NCI-H774 (cell line): ENCODE measurements at regions not wholly inside any gene's neighbourhood (a gene's known extent, or its start where the extent isn't known, plus 50 kb on each side); places are given as distances from the start of the nearest gene placed in this dataset.
A peak's percentile ranks its signal among the peaks of the same experiment; 100 is the strongest.
"Not testable (repeated sequence)": the region's sequence is repeated elsewhere in the genome, so short reads cannot be mapped to it uniquely, and the experiment has no call there.

Experiments
- DNase-seq: peaks from one replicate; lab custom pipeline; 2025; lab: John Stamatoyannopoulos, UW

DNA sequence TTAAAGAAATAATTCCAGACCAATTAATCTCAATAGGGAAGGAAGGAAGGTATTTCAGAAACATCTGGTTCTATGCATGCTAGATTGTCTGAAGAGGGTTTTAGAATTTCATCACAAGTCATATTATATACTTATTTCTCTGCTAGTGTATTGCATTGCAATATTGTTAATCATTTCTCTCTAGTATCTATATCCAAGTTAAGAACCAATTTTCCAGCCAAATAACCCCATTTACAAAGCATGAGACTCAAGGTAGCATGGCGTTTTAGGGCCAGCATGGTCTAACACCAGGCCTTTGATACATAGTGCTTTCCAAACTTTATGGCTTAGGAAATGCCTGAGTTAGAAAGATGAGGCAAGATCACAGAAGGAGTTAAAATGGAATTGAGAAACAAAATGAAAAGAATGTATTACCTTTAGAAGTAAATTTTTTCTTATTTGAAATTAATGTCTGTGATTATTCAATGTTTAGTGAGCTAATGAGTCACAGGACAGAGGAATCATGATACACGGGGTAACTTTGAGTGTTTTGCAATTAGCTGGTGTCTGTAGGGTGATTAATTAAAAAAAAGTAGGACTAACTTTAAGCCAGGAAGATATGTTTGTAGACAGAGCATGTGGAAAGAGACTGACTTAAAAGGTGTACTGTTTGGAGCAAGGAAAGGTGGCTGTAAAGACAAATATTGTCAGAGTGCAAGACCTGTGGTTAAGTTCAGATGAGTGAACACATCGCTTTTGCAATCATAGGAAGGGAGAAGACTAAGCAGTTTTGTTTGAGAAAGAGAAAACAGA, 1006.2 kb upstream of the CITED2 start:
- DNase-seq, result no peak

DNA sequence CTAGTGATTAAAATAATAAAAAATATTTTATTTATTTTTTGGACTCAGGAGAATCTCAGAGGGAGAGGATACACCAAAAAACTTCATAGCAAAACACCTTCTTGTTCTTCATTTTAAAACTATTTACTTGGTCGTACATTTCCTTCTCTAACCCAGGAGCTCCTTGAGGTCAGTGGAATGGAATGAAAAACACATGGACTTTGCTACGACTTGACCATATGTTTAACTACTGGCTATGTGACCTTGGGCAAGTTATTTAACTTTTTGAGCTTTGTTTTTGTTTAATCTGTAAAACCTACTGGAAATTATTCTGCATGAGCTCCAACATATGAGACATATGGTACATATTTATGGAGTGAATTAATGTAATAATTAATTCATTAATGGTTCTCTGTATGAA, 1005.5 kb upstream of the CITED2 start:
- no peak for DNase-seq

DNA sequence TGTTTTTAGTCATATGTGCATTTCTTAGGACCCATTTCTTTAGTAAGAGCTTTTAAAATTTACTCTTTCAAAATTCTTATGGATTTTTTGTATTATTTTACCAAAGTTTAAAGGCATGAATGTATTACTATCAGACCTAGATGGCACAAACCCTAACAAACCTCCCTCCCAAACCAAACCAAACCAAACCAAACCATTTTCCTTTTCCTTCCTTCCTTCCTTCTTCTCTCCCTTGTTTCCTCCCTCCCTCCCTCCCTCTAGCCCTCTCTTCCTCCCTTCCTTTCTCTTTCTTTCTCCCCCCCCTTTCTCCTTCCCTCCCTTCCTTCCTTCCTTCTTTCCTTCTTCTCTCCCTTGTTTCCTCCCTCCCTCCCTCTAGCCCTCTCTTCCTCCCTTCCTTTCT, 1001.8 kb upstream of the CITED2 start:
- DNase-seq, result no peak

DNA sequence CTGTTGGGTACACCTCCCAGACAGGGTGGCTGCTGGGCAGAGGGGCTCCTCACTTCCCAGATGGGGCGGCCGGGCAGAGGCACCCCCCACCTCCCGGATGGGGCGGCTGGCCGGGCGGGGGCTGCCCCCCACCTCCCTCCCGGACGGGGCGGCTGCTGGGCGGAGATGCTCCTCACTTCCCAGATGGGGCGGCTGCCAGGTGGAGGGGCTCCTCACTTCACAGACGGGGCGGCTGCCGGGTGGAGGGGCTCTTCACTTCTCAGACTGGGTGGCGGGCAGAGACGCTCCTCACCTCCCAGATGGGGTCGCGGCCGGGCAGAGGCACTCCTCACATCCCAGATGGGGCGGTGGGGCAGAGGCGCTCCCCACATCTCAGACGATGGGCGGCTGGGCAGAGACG, 999.3 kb upstream of the CITED2 start:
- not testable (repeated sequence) for DNase-seq

DNA sequence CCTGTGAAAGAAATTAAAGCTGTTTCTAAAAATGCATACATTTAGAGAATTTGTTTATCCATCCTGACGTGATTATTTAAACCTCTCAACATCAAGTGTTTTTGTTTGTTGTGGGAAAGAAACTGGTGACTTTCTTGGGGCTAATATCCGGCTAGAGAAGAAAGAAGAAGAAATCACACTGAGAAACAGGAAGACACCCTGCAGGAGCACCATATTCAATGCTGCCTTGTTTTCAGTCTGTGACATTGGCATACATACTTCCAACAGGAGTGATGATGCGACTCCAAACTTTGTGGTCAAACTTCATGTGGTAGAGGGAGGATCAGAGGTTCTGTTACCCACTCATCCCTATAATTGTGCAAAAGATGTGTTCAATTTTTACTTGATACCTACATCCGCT, 997.6 kb upstream of the CITED2 start:
- DNase-seq, result no peak

DNA sequence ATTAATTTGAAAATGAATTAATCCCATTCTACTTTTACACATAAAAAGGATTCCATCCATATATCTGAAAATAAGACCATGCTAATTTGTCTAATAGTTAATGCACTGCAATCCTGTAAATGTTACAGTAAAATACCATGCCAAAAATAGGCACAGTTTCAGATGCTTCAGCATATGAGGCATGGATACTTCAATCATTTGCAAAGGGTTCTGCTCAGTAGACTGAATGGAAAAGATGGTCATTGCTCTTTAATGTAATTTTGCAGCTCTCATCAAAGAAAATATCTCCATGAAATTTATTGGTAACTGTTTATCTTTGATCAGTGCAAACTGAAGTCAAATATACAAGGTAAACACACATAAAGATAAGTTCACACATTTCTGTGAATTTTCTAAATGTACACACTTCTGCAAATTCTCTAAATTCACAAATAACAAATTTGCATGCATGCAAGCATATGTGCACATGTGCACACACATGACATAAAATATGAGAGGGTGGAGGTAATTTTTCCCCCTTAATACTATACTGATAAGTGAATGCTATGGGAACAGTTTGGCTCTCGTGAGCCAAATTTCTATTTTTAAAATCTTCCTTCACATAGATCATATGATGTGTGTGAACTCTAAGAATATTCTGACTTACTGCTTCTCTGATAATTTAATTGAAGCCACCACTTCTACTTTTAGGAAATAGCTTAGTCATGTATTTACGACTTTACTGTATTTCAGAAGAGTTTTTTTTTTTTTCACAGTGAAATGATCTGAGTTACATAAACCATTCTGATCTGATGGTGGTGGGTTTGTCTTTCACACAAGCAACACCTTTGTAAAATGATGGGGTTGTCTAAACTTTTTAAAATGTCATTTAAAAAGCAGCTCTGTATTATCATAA, 996.8 kb upstream of the CITED2 start:
- no peak for DNase-seq

DNA sequence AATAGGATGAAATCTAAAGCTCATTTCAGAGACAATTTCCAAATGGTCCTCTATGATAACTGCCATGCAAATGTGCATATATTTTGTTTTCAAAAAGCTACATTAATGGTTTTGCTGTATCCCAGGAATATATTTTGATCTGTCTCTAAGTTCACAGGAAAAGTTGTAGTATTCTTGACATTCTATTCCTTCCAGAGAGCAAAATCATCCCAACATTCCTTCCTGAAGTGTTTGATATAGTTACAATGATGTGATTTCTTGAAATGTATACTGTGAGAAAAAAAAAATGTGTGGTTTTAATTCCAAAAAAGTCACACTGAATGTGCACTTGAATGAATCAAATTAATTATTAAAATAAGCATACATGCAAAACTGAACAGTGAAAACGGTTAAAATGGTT, 996.0 kb upstream of the CITED2 start:
- DNase-seq, result no peak

DNA sequence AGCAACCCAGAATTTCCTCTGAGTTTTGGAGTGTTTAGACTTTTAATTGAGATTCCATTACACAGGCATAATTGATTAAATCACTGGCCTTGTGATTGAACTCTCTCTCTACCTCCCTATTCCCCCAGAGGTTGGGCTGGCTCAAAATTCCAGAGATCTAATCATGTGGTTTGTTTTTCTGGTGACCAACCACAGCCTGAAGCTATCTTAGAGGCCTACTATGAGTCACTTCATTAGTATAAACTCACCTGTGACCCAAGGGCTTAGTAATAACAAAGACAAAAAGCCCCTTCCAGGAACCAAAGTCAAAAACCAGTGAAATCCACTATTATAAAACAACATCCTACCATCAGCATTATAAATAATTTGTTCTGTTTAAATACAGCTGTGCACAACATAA, 992.5 kb upstream of the CITED2 start:
- DNase-seq, result no peak

DNA sequence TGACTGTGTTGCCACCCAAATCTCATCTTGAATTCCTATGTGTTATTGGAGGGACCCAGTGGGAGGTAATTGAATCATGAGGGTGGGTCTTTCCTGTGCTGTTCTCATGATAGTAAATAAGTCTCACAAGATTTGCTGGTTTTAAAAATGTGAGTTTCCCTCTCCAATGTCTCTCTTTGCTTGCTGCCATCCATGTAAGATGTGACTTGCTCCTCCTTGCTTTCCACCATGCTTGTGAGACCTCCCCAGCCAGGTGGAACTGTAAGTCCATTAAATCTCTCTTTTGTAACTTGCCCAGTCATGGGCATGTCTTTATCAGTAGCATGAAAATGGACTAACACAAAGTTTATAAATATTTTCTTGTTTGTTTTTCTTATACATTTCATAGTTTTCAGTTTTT, 990.5 kb upstream of the CITED2 start:
- DNase-seq, result no peak

DNA sequence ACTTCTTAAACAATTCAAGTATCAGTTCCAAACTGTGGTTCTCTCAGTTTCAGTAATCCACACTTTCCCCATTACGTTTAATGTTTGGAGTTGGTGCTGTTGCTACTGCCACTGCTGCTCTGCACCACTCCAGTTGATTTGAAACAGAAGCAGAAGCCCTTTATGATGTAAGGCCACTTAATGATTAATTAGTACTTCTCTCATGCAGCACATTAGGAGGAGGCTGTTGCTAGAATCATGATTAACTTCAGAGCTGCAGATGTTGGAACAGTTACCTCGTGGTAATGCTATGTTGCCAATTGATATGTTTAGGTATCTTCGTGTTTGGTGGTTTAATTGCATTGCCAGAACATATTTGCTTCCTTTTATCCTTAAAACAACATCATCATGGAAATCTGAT, 986.2 kb upstream of the CITED2 start:
- peak; percentile 15 for DNase-seq

DNA sequence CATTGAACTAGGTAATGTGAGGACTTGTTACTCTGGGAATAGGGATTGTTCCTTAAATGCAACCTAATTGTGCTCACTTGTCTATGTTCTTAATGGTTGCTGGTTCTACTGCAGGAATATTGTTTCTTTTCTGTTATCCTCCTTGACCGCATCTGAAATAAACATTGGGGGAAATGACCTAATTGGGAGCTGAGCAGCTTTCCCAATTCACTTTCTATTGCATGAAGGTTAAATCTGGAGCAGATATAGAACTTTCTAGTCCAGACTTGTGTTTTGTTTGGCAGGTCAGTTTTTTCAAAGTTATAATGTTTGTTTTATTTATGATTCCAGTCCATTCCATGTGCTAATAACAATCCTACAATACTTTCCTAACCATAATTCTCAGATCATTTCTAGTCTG, 981.0 kb upstream of the CITED2 start:
- no peak for DNase-seq

DNA sequence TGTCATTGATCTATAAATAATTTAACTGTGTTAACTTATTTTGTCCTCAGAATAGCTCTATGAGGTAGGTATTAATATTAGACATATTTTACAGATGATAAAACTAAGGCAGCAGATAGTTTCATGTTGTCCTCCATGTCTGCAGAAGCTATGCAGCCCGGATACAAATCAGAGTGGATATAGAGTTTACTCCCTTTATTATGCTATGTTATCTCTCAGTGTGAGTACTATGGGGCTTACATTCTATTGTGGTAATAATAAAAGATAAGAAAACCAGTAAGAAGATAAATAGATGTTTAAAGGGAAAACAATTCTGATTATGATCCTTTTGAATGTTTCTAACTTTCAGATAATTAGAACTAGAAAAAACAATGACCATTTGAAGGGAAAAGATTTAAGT, 979.8 kb upstream of the CITED2 start:
- no peak for DNase-seq

DNA sequence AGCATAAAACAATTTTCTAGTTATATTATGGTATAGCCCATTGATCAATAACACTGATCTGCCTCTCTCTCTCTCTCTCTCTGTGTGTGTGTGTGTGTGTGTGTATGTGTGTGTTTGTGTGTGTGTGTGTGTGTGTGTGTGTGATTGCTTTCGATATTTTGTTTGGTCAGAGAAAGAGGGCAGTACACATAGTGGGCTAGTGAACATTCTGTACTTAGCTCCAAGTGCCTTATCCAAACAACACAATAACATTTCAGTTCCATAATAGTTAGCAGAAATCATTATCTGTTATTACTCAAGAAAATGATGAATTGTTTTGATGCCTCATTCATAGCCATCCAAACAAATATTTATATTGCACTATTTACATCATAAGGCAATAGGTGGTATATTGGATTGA, 979.1 kb upstream of the CITED2 start:
- no peak for DNase-seq

DNA sequence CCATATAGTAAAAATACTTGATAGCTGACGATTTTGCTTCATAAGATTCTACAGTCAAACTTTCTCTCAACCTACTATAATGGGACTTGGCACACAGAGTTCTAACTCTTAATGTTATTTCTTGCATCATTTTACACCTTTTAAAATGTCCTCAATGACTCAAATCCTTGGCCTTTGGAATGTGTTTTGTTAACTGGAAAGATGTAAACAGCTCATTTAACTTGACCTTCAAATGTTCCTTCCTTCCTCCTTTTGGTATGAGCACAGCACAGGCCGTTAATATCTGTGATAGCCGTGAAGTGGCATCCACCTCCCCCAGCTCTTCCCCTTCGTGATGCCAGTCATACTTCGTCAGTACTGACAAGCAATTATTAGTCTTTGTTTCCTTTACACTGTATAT, 972.0 kb upstream of the CITED2 start:
- no peak for DNase-seq

DNA sequence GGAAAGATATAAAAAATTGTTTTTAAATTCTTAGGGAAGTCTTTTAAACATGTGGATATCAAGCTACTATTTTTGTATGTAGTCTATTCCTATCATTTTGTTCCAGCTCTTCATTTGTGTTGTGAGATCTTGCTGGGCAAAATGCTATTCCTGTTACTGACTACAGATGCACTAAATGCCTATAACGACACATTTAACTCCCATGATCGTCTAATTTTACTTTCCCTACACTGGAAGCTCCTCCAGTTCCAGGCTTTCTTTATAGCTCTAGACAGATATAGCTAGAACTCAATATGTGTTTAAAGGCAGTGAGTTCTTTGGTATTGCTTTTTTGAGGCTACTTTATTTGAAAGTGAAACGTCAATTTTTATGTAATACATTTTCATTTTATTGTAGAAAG, 971.5 kb upstream of the CITED2 start:
- DNase-seq, result no peak

DNA sequence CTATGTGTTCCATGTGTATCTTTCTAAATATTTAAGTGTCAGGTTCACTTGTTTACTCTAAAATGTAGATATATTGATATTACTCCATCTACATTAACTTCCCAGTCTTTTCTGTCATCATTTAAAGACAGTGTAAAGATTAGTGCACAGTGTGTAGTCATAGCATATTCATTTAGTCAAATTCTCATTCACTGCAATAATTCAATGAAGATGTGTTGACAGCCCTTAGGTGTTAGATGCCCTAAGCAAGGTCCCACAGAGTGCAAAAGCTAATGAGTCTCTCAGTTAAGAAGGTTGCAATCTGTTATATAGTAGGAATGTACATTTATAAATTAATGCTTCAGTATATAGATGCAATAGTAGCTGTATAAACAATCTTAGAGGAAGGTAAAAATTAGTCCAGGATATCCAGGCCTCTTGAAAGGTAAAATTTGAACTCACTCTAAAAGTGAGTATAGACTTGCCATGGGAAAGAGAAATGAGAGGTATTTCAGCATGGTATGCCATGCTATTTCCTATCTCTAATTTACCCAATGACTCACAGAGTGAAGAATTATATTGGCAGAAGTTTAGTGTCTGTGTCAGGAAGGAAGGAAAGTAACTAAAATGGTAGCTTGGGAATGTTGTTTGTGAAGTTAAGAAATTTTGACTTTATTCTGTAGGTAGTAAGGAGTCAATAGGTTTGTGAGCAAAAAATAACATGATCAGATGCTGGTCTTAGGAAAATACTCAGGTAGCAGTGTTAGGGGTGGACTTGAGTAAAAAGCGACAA, 969.9 kb upstream of the CITED2 start:
- no peak for DNase-seq

DNA sequence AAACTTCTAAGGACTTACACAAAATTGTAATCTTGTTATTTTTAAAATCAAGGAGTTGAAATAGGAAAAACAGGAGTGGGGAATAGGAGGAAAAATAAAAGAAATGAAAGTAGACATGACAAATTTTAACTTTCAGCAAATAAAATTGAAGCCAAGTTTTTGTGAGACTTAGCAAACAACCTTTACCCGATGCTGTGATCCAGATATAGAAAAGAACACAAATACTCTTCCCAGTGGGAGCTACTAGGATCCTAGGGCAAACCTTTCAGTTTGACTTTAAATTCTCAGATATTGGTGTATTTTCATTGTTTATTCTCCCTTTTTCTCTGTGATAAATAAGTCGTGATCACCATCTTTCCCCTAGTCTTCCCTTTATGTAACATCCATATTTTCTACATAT, 968.7 kb upstream of the CITED2 start:
- DNase-seq, result no peak

DNA sequence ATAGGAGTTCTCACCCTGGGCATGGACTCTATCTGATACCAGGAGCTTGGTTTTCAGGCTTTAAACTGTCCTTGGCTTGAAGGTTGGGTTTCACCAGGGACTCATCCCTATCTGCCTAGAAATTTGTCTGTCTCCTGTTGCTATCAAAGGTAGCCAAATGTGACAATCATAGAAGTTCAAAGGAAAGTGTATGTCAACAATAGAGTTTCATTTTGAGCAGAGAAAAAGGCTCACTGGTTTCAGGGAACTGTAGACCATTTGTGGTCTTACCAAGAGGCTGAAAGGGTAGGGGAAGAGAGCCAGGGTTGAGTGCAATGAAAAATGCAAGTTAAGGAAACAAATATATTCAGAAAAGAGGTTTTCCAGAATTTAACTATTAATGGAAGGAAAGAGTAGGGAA, 966.8 kb upstream of the CITED2 start:
- DNase-seq, result no peak

DNA sequence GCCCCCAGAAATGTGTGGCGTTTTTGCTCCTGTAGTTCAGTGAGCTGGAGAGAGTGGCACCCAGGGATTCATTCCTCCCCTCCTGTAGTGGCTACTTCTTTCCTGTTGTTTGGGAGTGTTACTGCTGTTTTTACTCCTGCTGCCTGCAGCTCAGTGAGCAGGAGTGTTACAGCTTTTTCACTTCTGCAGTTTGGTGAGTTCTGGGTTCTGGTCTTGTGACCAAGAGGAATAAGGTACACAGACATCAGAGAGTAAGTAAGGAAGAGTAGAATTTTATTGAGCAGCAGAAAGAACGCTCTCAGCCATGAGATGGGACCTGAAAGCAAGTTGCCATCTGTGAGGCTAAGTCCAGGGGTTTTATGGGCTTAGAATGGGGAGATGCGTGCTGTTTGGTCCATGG, 966.3 kb upstream of the CITED2 start:
- no peak for DNase-seq

DNA sequence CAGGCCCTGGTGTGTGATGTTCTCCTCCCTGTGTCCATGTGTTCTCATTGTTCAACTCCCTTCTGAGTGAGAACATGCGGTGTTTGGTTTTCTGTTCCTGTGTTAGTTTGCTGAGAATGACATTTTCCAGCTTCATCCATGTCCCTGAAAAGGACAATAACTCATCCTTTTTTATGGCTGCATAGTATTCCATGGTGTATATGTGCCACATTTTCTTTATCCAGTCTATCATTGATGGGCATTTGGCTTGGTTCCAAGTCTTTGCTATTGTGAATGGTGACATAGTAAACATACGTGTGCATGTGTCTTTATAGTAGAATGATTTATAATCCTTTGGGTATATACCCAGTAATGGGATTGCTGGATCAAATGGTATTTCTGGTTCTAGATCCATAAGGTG, 964.6 kb upstream of the CITED2 start:
- DNase-seq, result not testable (repeated sequence)

DNA sequence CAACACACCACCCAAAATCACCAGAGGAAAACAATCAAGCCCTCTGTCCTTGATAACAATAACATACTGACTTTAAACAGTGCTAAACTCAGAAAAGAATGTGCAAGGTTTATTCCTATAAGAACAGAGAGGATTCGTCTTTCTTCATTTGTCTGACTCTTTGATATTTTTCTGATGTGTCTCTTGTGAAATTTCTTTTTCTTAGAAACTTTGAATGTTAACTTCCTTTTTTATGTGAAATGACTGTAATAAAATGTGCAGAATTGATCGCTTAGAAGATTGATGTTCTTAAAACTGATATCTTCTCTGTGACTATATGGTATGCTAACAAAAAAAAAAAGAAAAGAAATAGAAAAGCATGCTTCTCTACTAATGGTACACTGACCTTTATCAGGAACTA, 947.4 kb upstream of the CITED2 start:
- DNase-seq, result no peak
